GM19025 (cell line): ENCODE measurements at regions not wholly inside any gene's neighbourhood (a gene's known extent, or its start where the extent isn't known, plus 50 kb on each side); places are given as distances from the start of the nearest gene placed in this dataset.
"Not testable (repeated sequence)": the region's sequence is repeated elsewhere in the genome, so short reads cannot be mapped to it uniquely, and the experiment has no call there.

Experiments used
- ATAC-seq: cut with Tn5 transposase; IDR thresholded peaks from one replicate; pipeline ENCODE4 v1.9.1; 2021; ENCODE audit warnings: mild to moderate bottlenecking, low read depth, moderate library complexity; ENCODE audit not compliant: unreplicated experiment

- not testable (repeated sequence) for ATAC-seq
Measured at GRCh38 chr3:35146256-35147035, 492.9 kb upstream of the ARPP21 start.

- no peak for ATAC-seq
Measured at GRCh38 chr3:35183927-35184675, 455.2 kb upstream of the ARPP21 start.

- ATAC-seq, result no peak
Measured at GRCh38 chr3:35184775-35185174, 454.6 kb upstream of the ARPP21 start.

GRCh38 chr3:35187908-35188307, 451.4 kb upstream of the ARPP21 start:
- ATAC-seq, result no peak

GRCh38 chr3:35194666-35195065, 444.7 kb upstream of the ARPP21 start:
- no peak for ATAC-seq

- ATAC-seq, result no peak
Measured at GRCh38 chr3:35198857-35199256, 440.5 kb upstream of the ARPP21 start.

- no peak for ATAC-seq
Measured at GRCh38 chr3:35200056-35200455, 439.3 kb upstream of the ARPP21 start.

- no peak for ATAC-seq
Measured at GRCh38 chr3:35201211-35201610, 438.1 kb upstream of the ARPP21 start.

GRCh38 chr3:35215525-35216500, 423.5 kb upstream of the ARPP21 start:
- ATAC-seq, result no peak

GRCh38 chr3:35216501-35217266, 422.6 kb upstream of the ARPP21 start:
- no peak for ATAC-seq

- no peak for ATAC-seq
Measured at GRCh38 chr3:35223632-35224394, 415.5 kb upstream of the ARPP21 start.

GRCh38 chr3:35224565-35225295, 414.6 kb upstream of the ARPP21 start:
- no peak for ATAC-seq

- ATAC-seq, result no peak
Measured at GRCh38 chr3:35241236-35241635, 398.1 kb upstream of the ARPP21 start.

- ATAC-seq, result no peak
Measured at GRCh38 chr3:35254917-35255316, 384.4 kb upstream of the ARPP21 start.

GRCh38 chr3:35257641-35258040, 381.7 kb upstream of the ARPP21 start:
- no peak for ATAC-seq

GRCh38 chr3:35262406-35262805, 376.9 kb upstream of the ARPP21 start:
- ATAC-seq, result no peak

GRCh38 chr3:35263477-35263876, 375.8 kb upstream of the ARPP21 start:
- no peak for ATAC-seq

GRCh38 chr3:35266065-35266464, 373.3 kb upstream of the ARPP21 start:
- ATAC-seq, result not testable (repeated sequence)

GRCh38 chr3:35275768-35276167, 363.6 kb upstream of the ARPP21 start:
- no peak for ATAC-seq
